Dedifferentiated amniotic fluid mesenchymal stem cell (primary cell): ENCODE measurements at regions not wholly inside any gene's neighbourhood (a gene's known extent, or its start where the extent isn't known, plus 50 kb on each side); places are given as distances from the start of the nearest gene placed in this dataset.

Source experiments
- DNase-seq: peaks from one replicate; pipeline ENCODE4 v3.0.0-alpha.2; 2016; ENCODE audit errors: extremely low spot score

GRCh38 chr3:168461793-168462192 is 366.1 kb upstream of the GOLIM4 start:
- DNase-seq: no peak

- peak; percentile 73 for DNase-seq
Observed at GRCh38 chr3:168459226-168459784, 363.6 kb upstream of the GOLIM4 start.

- no peak for DNase-seq
Observed at GRCh38 chr3:168457954-168458539, 362.3 kb upstream of the GOLIM4 start.

- DNase-seq: no peak
Observed at GRCh38 chr3:168455814-168456213, 360.1 kb upstream of the GOLIM4 start.

GRCh38 chr3:168453623-168454022 is 357.9 kb upstream of the GOLIM4 start:
- no peak for DNase-seq

GRCh38 chr3:168443965-168444364 is 348.2 kb upstream of the GOLIM4 start:
- no peak for DNase-seq

- DNase-seq: no peak
Observed at GRCh38 chr3:168442502-168442901, 346.8 kb upstream of the GOLIM4 start.

GRCh38 chr3:168436245-168436724 is 340.6 kb upstream of the GOLIM4 start:
- DNase-seq: no peak

GRCh38 chr3:168431491-168431890 is 335.8 kb upstream of the GOLIM4 start:
- DNase-seq: no peak

GRCh38 chr3:168427835-168428475 is 332.2 kb upstream of the GOLIM4 start:
- DNase-seq: no peak

GRCh38 chr3:168427156-168427555 is 331.4 kb upstream of the GOLIM4 start:
- no peak for DNase-seq

GRCh38 chr3:168425936-168426595 is 330.3 kb upstream of the GOLIM4 start:
- peak; percentile 60 for DNase-seq

- peak; percentile 65 for DNase-seq
Observed at GRCh38 chr3:168424059-168424734, 328.5 kb upstream of the GOLIM4 start.

GRCh38 chr3:168422843-168423242 is 327.1 kb upstream of the GOLIM4 start:
- DNase-seq: no peak

- DNase-seq: no peak
Observed at GRCh38 chr3:168419091-168419490, 323.4 kb upstream of the GOLIM4 start.

- no peak for DNase-seq
Observed at GRCh38 chr3:168417016-168417415, 321.3 kb upstream of the GOLIM4 start.

- DNase-seq: no peak
Observed at GRCh38 chr3:168416446-168416845, 320.7 kb upstream of the GOLIM4 start.

GRCh38 chr3:168414149-168414548 is 318.4 kb upstream of the GOLIM4 start:
- DNase-seq: no peak

- DNase-seq: no peak
Observed at GRCh38 chr3:168407381-168407780, 311.7 kb upstream of the GOLIM4 start.

- DNase-seq: no peak
Observed at GRCh38 chr3:168405288-168405687, 309.6 kb upstream of the GOLIM4 start.

- peak; percentile 69 for DNase-seq
Observed at GRCh38 chr3:168398371-168399025, 302.8 kb upstream of the GOLIM4 start.

GRCh38 chr3:168396861-168397260 is 301.1 kb upstream of the GOLIM4 start:
- no peak for DNase-seq
